VCaP (cell line): ENCODE measurements at regions not wholly inside any gene's neighbourhood (a gene's known extent, or its start where the extent isn't known, plus 50 kb on each side); places are given as distances from the start of the nearest gene placed in this dataset.

Experiments
- H3K27ac ChIP-seq: fragments of 450-650 bp; 2 replicates; pipeline ENCODE4 v1.5.1; 2017
- TF ChIP-seq, protein P1 (sequence below): fragments of 450-650 bp; conservative IDR thresholded peaks from 2 replicates; pipeline ENCODE4 v1.5.1; 2017; ENCODE audit warnings: mild to moderate bottlenecking, moderate library complexity

DNA sequence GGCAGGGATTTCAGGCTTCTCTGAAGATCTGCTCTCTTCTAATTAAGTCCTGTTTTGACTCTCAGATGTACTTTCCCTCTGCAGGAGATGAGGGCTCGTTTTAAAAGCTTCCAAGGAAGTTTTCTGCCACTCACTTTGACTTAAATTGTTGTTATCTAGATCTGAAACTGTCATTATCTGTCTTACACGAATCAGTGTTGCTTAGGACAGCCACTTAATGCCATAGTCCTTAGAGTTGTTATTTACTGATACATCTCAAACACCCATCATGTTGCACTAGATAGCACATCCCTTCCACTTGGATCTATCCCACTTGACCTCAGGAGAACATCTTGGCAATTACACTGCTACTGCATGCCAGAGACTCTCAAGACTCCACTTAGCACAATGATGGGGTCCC lies 86.9 kb upstream of the FAT3 start:
- H3K27ac ChIP-seq, result no peak overlapping the region
- TF ChIP-seq, protein P1, sequence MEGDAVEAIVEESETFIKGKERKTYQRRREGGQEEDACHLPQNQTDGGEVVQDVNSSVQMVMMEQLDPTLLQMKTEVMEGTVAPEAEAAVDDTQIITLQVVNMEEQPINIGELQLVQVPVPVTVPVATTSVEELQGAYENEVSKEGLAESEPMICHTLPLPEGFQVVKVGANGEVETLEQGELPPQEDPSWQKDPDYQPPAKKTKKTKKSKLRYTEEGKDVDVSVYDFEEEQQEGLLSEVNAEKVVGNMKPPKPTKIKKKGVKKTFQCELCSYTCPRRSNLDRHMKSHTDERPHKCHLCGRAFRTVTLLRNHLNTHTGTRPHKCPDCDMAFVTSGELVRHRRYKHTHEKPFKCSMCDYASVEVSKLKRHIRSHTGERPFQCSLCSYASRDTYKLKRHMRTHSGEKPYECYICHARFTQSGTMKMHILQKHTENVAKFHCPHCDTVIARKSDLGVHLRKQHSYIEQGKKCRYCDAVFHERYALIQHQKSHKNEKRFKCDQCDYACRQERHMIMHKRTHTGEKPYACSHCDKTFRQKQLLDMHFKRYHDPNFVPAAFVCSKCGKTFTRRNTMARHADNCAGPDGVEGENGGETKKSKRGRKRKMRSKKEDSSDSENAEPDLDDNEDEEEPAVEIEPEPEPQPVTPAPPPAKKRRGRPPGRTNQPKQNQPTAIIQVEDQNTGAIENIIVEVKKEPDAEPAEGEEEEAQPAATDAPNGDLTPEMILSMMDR, result no peak

DNA sequence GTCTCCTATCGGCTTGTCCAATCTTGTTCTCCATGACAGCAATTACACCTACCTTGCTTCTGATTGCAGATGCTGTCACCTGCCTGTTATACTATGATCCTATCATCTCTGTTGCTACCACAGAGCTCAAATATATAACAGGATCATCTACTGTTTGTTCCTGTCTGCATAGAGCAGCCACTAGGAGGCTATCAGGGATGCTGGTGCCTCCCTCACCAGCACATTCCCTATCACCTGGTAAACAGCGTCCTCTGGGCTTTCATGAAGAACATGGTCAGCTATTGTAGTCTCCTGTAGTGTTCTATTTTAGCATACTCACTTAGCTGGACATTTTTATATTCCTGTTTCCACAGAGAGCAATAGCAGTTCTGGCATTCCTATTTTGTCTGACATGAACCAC lies 87.8 kb upstream of the FAT3 start:
- TF ChIP-seq, protein P1, result peak; percentile 68
- no peak overlapping the region for H3K27ac ChIP-seq

DNA sequence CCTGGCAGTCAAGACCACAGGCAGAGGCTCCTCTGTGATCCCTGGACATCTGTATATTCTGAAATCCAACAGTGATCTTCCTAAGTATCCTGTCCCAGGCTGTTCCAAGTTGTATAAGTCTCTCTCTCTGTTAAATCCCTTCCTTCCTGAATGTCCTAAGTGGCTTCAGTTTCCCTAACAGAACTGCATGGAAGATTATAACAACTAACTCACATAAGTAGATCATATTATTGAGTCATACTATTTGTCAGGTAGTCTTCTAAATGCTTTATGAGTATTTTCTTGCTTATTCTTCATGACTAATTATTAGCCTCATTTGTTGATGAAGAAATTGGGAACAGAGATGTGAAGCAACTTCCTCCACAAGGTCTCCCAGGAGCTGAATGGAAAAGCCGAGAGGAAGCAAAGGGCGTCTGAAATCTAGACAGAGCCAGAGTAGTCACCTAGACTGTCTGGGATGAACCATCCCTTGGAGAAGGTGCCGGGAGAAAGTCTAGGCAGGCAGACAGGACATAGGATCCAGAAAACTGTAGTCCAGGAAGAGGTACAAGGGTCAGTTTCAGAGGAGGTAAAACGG lies 93.2 kb upstream of the FAT3 start:
- TF ChIP-seq, protein P1, result no peak
- no peak overlapping the region for H3K27ac ChIP-seq

DNA sequence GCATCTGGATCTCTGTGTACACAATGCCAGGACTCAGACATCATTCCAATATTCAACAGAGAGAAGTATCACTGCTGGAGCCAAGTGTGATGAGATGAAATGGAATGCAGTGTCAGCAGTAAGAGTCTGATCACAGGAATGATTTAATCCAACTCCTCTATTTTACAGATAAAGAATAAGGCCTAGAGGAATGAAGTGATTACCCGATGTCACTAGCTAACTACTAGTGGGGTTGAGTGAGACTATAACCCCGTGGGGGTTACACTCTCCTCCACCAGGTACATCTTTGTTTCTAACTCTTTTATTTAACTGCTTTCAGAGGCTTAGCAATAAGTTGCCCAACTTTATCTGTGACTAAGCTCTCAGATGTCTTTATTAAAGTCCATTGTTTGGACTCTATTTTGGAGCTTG lies 94.2 kb upstream of the FAT3 start:
- TF ChIP-seq, protein P1, result no peak
- H3K27ac ChIP-seq, result no peak overlapping the region

DNA sequence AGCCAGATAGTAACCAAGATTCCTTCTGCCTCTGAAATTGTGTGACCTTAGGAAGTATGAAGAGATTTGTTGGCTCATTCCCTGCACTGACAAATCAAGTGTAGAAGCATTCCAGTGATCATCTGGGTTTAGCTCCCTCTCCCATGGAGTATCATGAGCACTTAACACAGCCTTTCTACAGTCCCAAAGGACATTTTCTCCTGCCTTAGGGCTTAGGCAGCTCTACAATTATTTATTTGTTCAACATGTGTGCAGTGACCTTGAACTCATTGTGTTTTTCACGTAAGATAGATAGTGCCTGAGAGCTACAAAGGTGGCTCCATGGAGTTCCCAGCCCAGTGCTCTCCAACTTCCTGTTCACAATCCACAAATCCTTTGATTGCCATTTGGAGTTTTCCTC lies 94.8 kb upstream of the FAT3 start:
- no peak overlapping the region for H3K27ac ChIP-seq
- TF ChIP-seq, protein P1, result no peak

DNA sequence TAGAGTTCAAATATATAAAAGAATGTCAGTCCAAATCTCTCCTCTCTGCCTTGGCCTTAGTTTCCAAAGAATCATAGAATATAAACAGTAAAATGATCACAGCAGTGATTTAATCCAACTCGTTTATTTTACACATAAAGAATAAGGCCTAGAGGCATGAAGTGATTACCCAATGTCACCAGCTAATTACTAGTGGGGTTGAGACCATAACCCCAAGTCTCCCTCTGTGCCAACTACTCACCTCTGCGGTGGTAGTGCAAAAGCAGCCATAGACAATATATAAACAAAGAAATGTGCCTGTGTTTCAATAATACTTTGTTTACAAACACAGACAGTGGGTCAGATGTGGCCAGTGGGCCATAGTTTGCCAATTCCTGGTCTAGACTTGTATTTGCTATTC lies 96.6 kb upstream of the FAT3 start:
- TF ChIP-seq, protein P1, result no peak
- H3K27ac ChIP-seq, result no peak overlapping the region

DNA sequence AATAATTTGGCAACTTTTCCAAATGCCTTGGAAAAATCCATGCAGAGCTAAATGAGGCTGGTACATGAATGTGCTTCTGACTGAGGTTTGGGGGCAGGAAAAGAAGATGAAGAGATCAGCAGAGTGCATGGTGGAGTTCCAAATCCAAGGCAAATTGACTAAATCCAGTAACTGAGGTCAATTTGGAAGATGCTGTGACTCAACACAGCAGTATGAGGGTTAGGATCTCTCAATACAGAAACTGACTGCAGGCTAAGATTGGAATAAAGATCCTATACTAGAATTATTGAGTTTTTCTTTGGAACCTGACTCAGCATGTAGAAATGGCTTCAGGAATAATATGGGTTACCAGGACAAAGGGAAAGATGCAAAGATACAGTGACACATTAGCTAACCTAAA lies 99.3 kb upstream of the FAT3 start:
- H3K27ac ChIP-seq, result no peak overlapping the region
- TF ChIP-seq, protein P1, result no peak
